Breast epithelium (tissue), 4 donors: ENCODE measurements at regions not wholly inside any gene's neighbourhood (a gene's known extent, or its start where the extent isn't known, plus 50 kb on each side); places are given as distances from the start of the nearest gene placed in this dataset.

Source experiments
- DNase-seq, 2 donors: peaks; one replicate each; pipeline ENCODE4 v3.0.0-alpha.2; 2019; ENCODE audit warnings: low spot score in 2 of 2
- H3K27ac ChIP-seq, 2 donors: fragments of 200-600 bp; sonication (generic) in 1 of 2; one replicate each; pipeline ENCODE4 v1.5.1; 2016 to 2019; ENCODE audit warnings: mild to moderate bottlenecking in 1 of 2
- H3K27me3 ChIP-seq, 2 donors: fragments of 200-600 bp; sonication (generic) in 1 of 2; one replicate each; pipeline versions ENCODE4 v1.5.1 to v1.6.0; 2017 to 2019; ENCODE audit warnings: control low read depth in 1 of 2, mild to moderate bottlenecking in 1 of 2
- H3K36me3 ChIP-seq: fragments of 200-600 bp; one replicate; pipeline ENCODE4 v1.5.1; 2019
- H3K4me1 ChIP-seq, 2 donors: fragments of 200-600 bp; sonication (generic); one replicate each; pipeline ENCODE4 v1.5.1; 2016 to 2019; ENCODE audit warnings: control low read depth in 1 of 2
- H3K4me3 ChIP-seq, 3 donors: fragments of 200-600 bp; sonication (generic); 1 replicate in 2 of 3; 2 replicates in 1 of 3; pipeline ENCODE4 v1.5.1; 2016 to 2019; ENCODE audit warnings: mild to moderate bottlenecking in 3 of 3, moderate library complexity in 2 of 3
- H3K9me3 ChIP-seq, 2 donors: fragments of 200-600 bp; sonication (generic) in 1 of 2; one replicate each; pipeline ENCODE4 v1.5.1; 2016 to 2019; ENCODE audit warnings: control low read depth in 1 of 2
- POLR2A ChIP-seq: fragments of 450-650 bp; IDR thresholded peaks from one replicate; pipeline ENCODE4 v1.6.1; 2016; ENCODE audit warnings: antibody characterized with exemption, mild to moderate bottlenecking, moderate library complexity
- POLR2AphosphoS5 ChIP-seq, 3 donors: sonication (generic); formaldehyde crosslinking; IDR thresholded peaks; one replicate each; pipeline ENCODE4 v1.6.1; 2017; ENCODE audit warnings: antibody characterized with exemption in 3 of 3
- intact Hi-C: fragments of 100-400 bp; cut with DNase I; formaldehyde crosslinking; loops from one replicate; pipeline ENCODE4 v1.15.1; 2023; ENCODE audit warnings: low total_unique reads
- TF ChIP-seq, protein P1 (sequence below), 3 donors: fragments of 450-650 bp; IDR thresholded peaks; one replicate each; pipeline ENCODE4 v1.5.1; 2016 to 2017; ENCODE audit warnings: antibody characterized with exemption in 3 of 3, mild to moderate bottlenecking in 3 of 3, moderate library complexity in 3 of 3

- TF ChIP-seq POLR2A (no peak), POLR2AphosphoS5 (IDR thresholded peaks at IDR 0.05) (no peak)
- TF ChIP-seq, protein P1, sequence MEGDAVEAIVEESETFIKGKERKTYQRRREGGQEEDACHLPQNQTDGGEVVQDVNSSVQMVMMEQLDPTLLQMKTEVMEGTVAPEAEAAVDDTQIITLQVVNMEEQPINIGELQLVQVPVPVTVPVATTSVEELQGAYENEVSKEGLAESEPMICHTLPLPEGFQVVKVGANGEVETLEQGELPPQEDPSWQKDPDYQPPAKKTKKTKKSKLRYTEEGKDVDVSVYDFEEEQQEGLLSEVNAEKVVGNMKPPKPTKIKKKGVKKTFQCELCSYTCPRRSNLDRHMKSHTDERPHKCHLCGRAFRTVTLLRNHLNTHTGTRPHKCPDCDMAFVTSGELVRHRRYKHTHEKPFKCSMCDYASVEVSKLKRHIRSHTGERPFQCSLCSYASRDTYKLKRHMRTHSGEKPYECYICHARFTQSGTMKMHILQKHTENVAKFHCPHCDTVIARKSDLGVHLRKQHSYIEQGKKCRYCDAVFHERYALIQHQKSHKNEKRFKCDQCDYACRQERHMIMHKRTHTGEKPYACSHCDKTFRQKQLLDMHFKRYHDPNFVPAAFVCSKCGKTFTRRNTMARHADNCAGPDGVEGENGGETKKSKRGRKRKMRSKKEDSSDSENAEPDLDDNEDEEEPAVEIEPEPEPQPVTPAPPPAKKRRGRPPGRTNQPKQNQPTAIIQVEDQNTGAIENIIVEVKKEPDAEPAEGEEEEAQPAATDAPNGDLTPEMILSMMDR (IDR thresholded peaks at IDR 0.05): no peak
- intact Hi-C loops: no loop called here
- Histone ChIP-seq H3K27me3 (no peaks in the 10 kb centered on the region), H3K27ac (no peak overlapping the region), H3K9me3 (peaks cover 0 to 6% of the 10 kb centered on the region in 2 donors), H3K36me3 (no peaks in the 10 kb centered on the region), H3K4me3 (no peak overlapping the region), H3K4me1 (no peaks in the 10 kb centered on the region)
- DNase-seq: no peak
Observed at GRCh38 chr15:31776039-31776438, 254.3 kb upstream of the CHRNA7 start.

DNA sequence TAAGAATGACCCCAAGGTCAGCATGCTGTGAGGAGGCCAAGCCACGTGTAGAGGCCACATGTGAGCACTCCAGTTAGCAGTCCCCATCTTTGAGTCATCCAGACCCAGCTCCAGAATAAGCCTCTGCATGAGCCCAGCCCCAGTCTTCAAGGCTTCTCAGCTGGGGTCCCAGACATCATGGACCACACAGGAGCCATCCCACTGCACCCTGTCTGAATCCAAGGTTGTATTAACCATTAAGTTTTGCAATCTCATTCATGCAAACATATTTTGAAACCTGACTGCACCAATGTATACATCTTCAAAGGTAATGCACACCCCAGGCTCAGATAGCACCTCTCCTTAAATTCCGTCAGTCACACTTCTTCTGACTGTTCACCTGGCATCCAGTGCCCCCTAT lies 249.1 kb upstream of the CHRNA7 start:
- H3K36me3 ChIP-seq: no peaks in the 10 kb centered on the region
- no peak overlapping the region for H3K27ac ChIP-seq
- DNase-seq: no peak
- intact Hi-C loops: no loop called here
- H3K9me3 ChIP-seq: no peaks in the 10 kb centered on the region
- H3K4me3 ChIP-seq: no peak overlapping the region
- H3K27me3 ChIP-seq: no peaks in the 10 kb centered on the region
- no peaks in the 10 kb centered on the region for H3K4me1 ChIP-seq
- no peak for TF ChIP-seq POLR2AphosphoS5 (IDR thresholded peaks at IDR 0.05)
- TF ChIP-seq, protein P1 (IDR thresholded peaks at IDR 0.05): no peak
- TF ChIP-seq POLR2A: no peak

DNA sequence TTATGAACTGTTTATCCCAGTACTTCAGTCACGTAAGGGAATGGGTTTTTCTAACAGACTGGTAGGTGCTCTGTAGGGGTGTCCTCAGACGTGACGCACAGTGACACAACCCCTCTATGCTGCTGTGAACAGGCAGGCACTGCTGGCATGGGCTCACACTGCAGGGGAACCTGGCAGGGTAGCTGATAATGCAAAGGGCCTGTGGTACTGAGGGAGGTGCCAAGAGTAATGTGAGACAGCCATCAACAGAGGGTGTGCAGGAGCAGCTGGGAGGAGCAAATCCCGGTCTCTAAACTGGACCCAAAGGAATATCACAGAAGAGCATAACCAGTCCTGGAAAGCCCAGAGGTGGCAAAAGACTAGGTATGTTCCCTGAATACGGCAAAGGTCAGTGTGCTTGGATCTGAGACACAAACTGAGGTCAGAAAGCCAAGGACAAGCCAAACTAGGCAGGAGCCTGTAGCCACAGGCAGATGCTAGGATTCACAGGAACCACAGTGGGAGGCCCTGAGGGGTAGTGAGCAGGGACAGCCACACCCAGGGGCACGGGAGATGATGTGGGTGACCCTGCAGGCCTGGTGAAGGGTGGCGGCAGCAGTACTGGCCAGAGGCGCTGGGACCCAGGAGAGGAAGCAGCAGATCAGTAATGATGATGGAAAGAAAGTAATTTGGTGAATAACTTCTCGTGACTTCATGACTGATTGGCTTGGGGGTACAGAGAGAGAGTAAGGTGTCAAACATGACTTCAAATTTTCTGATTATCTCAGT lies 248.1 kb upstream of the CHRNA7 start:
- Histone ChIP-seq H3K27ac (no peak overlapping the region), H3K9me3 (no peaks in the 10 kb centered on the region), H3K4me3 (no peak overlapping the region), H3K4me1 (no peaks in the 10 kb centered on the region), H3K27me3 (no peaks in the 10 kb centered on the region), H3K36me3 (no peaks in the 10 kb centered on the region)
- TF ChIP-seq POLR2A: no peak
- intact Hi-C loops: no loop called here
- DNase-seq: no peak

- H3K36me3 ChIP-seq: no peaks in the 10 kb centered on the region
- H3K4me3 ChIP-seq: no peak overlapping the region
- no peaks in the 10 kb centered on the region for H3K4me1 ChIP-seq
- no peaks in the 10 kb centered on the region for H3K27me3 ChIP-seq
- no peaks in the 10 kb centered on the region for H3K9me3 ChIP-seq
- TF ChIP-seq, protein P1 (IDR thresholded peaks at IDR 0.05): no peak
- TF ChIP-seq POLR2A (no peak), POLR2AphosphoS5 (IDR thresholded peaks at IDR 0.05) (no peak)
- H3K27ac ChIP-seq: no peak overlapping the region
- intact Hi-C loops: no loop called here
- no peak for DNase-seq
Observed at GRCh38 chr15:31782951-31783350, 247.4 kb upstream of the CHRNA7 start.

GRCh38 chr15:31786360-31786759 lies 244.0 kb upstream of the CHRNA7 start:
- intact Hi-C loops: no loop called here
- no peak for DNase-seq
- TF ChIP-seq, protein P1 (IDR thresholded peaks at IDR 0.05): no peak
- TF ChIP-seq POLR2AphosphoS5 (IDR thresholded peaks at IDR 0.05): no peak
- TF ChIP-seq POLR2A: no peak

More at GRCh38 chr15:31786360-31786759, 244.0 kb upstream of the CHRNA7 start:
- no peaks in the 10 kb centered on the region for H3K4me1 ChIP-seq
- no peak overlapping the region for H3K27ac ChIP-seq
- no peak overlapping the region for H3K4me3 ChIP-seq
- no peaks in the 10 kb centered on the region for H3K36me3 ChIP-seq
- H3K27me3 ChIP-seq: no peaks in the 10 kb centered on the region
- no peaks in the 10 kb centered on the region for H3K9me3 ChIP-seq
